RPMI8226 (cell line): ENCODE measurements at regions not wholly inside any gene's neighbourhood (a gene's known extent, or its start where the extent isn't known, plus 50 kb on each side); places are given as distances from the start of the nearest gene placed in this dataset.

ENCODE experiments used
- DNase-seq: peaks from one replicate; pipeline ENCODE4 v3.0.0-alpha.2; 2015

- no peak for DNase-seq
Observed at GRCh38 chr2:57892920-57893319, 153.7 kb upstream of the VRK2 start.

- no peak for DNase-seq
Observed at GRCh38 chr2:57893347-57893746, 153.3 kb upstream of the VRK2 start.

- DNase-seq: no peak
Observed at GRCh38 chr2:57893786-57894185, 152.8 kb upstream of the VRK2 start.

GRCh38 chr2:57894381-57894780, 152.2 kb upstream of the VRK2 start:
- no peak for DNase-seq

- DNase-seq: no peak
Observed at GRCh38 chr2:57897920-57898319, 148.7 kb upstream of the VRK2 start.

GRCh38 chr2:57899898-57900297, 146.7 kb upstream of the VRK2 start:
- no peak for DNase-seq

GRCh38 chr2:57902578-57902977, 144.0 kb upstream of the VRK2 start:
- no peak for DNase-seq

GRCh38 chr2:57906152-57906732, 140.4 kb upstream of the VRK2 start:
- DNase-seq: peak; percentile 23

- no peak for DNase-seq
Observed at GRCh38 chr2:57907411-57907810, 139.2 kb upstream of the VRK2 start.

- DNase-seq: peak; percentile 14
Observed at GRCh38 chr2:57908736-57909161, 137.9 kb upstream of the VRK2 start.

- no peak for DNase-seq
Observed at GRCh38 chr2:57918126-57918525, 128.5 kb upstream of the VRK2 start.

GRCh38 chr2:57920342-57920939, 126.2 kb upstream of the VRK2 start:
- DNase-seq: no peak

GRCh38 chr2:57934659-57935058, 111.9 kb upstream of the VRK2 start:
- DNase-seq: no peak

GRCh38 chr2:57936216-57936615, 110.4 kb upstream of the VRK2 start:
- no peak for DNase-seq

GRCh38 chr2:57937456-57937855, 109.2 kb upstream of the VRK2 start:
- DNase-seq: no peak

- DNase-seq: no peak
Observed at GRCh38 chr2:57941816-57942215, 104.8 kb upstream of the VRK2 start.

- DNase-seq: no peak
Observed at GRCh38 chr2:57943315-57943714, 103.3 kb upstream of the VRK2 start.

- DNase-seq: no peak
Observed at GRCh38 chr2:57947398-57947797, 99.2 kb upstream of the VRK2 start.

- no peak for DNase-seq
Observed at GRCh38 chr2:57954020-57954419, 92.6 kb upstream of the VRK2 start.

- DNase-seq: no peak
Observed at GRCh38 chr2:57957238-57957637, 89.4 kb upstream of the VRK2 start.

GRCh38 chr2:57959390-57959789, 87.2 kb upstream of the VRK2 start:
- DNase-seq: no peak

GRCh38 chr2:57962861-57963260, 83.7 kb upstream of the VRK2 start:
- DNase-seq: no peak

GRCh38 chr2:57965219-57965618, 81.4 kb upstream of the VRK2 start:
- peak; percentile 22 for DNase-seq

GRCh38 chr2:57965961-57966360, 80.6 kb upstream of the VRK2 start:
- no peak for DNase-seq

- DNase-seq: no peak
Observed at GRCh38 chr2:57973621-57974186, 72.9 kb upstream of the VRK2 start.
